PC-3 (cell line): ENCODE measurements at regions not wholly inside any gene's neighbourhood (a gene's known extent, or its start where the extent isn't known, plus 50 kb on each side); places are given as distances from the start of the nearest gene placed in this dataset.

Experiments used
- CTCF ChIP-seq: fragments of 300-600 bp; sonication (generic); conservative IDR thresholded peaks from 2 replicates; pipeline ENCODE4 v1.5.1; 2017; ENCODE audit warnings: antibody characterized with exemption, low read depth, mild to moderate bottlenecking, low read length
- EZH2 ChIP-seq: fragments of 300-600 bp; sonication (generic); IDR thresholded peaks from one replicate; pipeline ENCODE4 v1.6.1; 2017; ENCODE audit warnings: antibody characterized with exemption, mild to moderate bottlenecking, low read length; ENCODE audit not compliant: unreplicated experiment

- TF ChIP-seq CTCF (no peak), EZH2 (no peak)
Measured at GRCh38 chr4:128452415-128452814, 164.8 kb upstream of the PGRMC2 start.
